ENCODE measurements at regions not wholly inside any gene's neighbourhood (a gene's known extent, or its start where the extent isn't known, plus 50 kb on each side); places are given as distances from the start of the nearest gene placed in this dataset.

- Histone ChIP-seq H3K27me3 (ENCODE audit: control insufficient read depth in 3 of 3, insufficient read depth in 3 of 3, low read length in 3 of 3) (no peaks in the 10 kb centered on the region), H3K36me3 (ENCODE audit: control insufficient read depth in 3 of 3, insufficient read depth in 2 of 3, low read depth in 1 of 3, low read length in 3 of 3) (no peaks in the 10 kb centered on the region), H3K27ac (ENCODE audit: low read depth in 1 of 3, low read length in 2 of 3) (no peak overlapping the region), H3K9me3 (ENCODE audit: control insufficient read depth in 2 of 2, insufficient read depth in 1 of 2, low read depth in 1 of 2, low read length in 1 of 2) (no peaks in the 10 kb centered on the region), H3K4me1 (ENCODE audit: control insufficient read depth in 3 of 3, insufficient read depth in 2 of 3, low read depth in 1 of 3, low read length in 2 of 3) (no peaks in the 10 kb centered on the region), H3K4me3 (ENCODE audit: low read depth in 1 of 3, low read length in 3 of 3) (no peak overlapping the region)
- FAIRE-seq (no peak), DNase-seq (no peak)
- 74 to 93% (median 88%) methylated on average over 4 of the region's 4 CpGs for WGBS, 3 donors
These were observed 197.6 kb upstream of the CHST9 start for GRCh38 chr18:27382567-27383216.

DNA sequence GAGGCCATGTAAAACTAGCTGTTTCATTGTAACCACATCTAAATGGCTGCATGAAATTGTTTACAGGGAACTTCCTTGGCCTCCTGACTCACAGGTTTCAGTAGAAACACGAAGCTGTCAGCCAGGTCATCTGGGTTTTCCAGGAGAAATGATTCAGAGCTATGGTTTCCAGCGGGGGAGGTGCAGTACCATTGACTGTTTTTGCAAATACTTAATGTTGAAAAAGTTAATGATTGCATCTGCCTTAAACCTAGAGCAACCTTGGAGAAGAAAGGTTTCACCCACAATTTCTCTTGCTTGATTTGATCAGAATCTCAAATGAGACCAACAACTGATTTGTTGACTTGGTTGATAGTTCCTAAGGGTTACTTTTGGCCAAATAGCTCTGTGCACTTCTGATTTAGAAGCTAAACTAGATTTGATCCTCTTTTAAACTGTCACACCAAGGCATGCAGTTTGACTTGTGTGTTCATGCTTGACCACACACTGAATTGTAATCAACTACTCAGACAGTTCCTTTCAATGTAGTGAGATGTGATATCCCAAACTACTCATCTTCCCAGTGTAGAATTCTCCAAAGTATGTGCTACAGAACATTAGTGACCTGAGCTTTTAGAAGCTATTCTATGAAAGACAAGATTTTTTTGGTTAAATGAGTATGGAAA lies 193.5 kb upstream of the CHST9 start:
- Histone ChIP-seq H3K27ac (ENCODE audit: low read depth in 1 of 3, low read length in 2 of 3) (no peak overlapping the region), H3K36me3 (ENCODE audit: control insufficient read depth in 3 of 3, insufficient read depth in 2 of 3, low read depth in 1 of 3, low read length in 3 of 3) (no peaks in the 10 kb centered on the region), H3K4me3 (ENCODE audit: low read depth in 1 of 3, low read length in 3 of 3) (no peak overlapping the region), H3K9me3 (ENCODE audit: control insufficient read depth in 2 of 2, insufficient read depth in 1 of 2, low read depth in 1 of 2, low read length in 1 of 2) (no peaks in the 10 kb centered on the region), H3K4me1 (ENCODE audit: control insufficient read depth in 3 of 3, insufficient read depth in 2 of 3, low read depth in 1 of 3, low read length in 2 of 3) (no peaks in the 10 kb centered on the region), H3K27me3 (ENCODE audit: control insufficient read depth in 3 of 3, insufficient read depth in 3 of 3, low read length in 3 of 3) (no peaks in the 10 kb centered on the region)
- DNase-seq (peak in 1 of 2 donors; percentile 37), FAIRE-seq (no peak)
- 43 to 48% (median 44%) methylated on average over 2 of the region's 2 CpGs for WGBS, 3 donors

DNA sequence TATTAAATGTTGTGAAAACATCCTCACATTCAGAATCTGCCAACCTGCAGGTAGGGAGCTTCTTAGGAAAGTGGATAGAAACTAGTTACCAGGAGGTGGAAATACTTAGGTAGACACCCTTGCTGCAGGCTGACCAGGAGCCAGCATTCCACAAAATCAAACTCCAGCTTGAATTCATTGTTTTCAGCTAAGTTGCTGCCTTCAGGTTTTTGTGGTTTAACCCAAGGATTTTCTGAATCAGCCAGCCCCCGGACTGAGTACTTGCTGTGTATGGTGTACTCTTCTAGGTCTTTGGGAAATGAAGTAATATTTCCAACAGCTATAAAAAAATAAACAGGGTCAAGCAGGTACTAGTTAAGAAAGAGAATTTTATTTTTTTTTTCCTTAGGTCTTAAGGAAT lies 192.1 kb upstream of the CHST9 start:
- FAIRE-seq (no peak), DNase-seq (no peak)
- Histone ChIP-seq H3K4me3 (ENCODE audit: low read depth in 1 of 3, low read length in 3 of 3) (no peak overlapping the region), H3K27me3 (ENCODE audit: control insufficient read depth in 3 of 3, insufficient read depth in 3 of 3, low read length in 3 of 3) (no peaks in the 10 kb centered on the region), H3K27ac (ENCODE audit: low read depth in 1 of 3, low read length in 2 of 3) (no peak overlapping the region), H3K4me1 (ENCODE audit: control insufficient read depth in 3 of 3, insufficient read depth in 2 of 3, low read depth in 1 of 3, low read length in 2 of 3) (no peaks in the 10 kb centered on the region), H3K36me3 (ENCODE audit: control insufficient read depth in 3 of 3, insufficient read depth in 2 of 3, low read depth in 1 of 3, low read length in 3 of 3) (no peaks in the 10 kb centered on the region), H3K9me3 (ENCODE audit: control insufficient read depth in 2 of 2, insufficient read depth in 1 of 2, low read depth in 1 of 2, low read length in 1 of 2) (no peaks in the 10 kb centered on the region)
- 54 to 86% (median 69%) methylated on average over 1 of the region's 1 CpG for WGBS, 3 donors

DNA sequence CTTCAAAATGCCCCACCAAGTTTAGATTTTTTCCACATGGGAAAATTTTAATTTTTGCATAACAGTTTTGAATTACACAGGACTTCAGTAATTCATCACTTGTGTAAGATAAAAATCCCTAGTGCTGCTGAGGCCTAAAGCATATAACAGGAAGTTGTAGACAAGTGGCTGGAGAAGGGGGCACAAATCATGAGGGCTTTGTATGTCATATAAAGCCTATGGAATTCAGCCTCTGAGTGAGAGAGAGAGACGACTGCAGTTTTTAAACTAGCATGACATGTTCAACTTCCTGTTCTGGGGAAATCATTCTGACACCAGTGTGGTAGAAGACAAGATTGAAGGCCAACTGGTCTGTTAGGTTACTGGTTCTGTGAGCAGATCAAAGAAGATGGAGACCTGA lies 187.3 kb upstream of the CHST9 start:
- WGBS, 3 donors: 36 to 52% (median 46%) methylated on average over 1 of the region's 1 CpG
- H3K27me3 ChIP-seq (ENCODE audit: control insufficient read depth in 3 of 3, insufficient read depth in 3 of 3, low read length in 3 of 3): no peaks in the 10 kb centered on the region
- H3K27ac ChIP-seq (ENCODE audit: low read depth in 1 of 3, low read length in 2 of 3): no peak overlapping the region
- H3K4me1 ChIP-seq (ENCODE audit: control insufficient read depth in 3 of 3, insufficient read depth in 2 of 3, low read depth in 1 of 3, low read length in 2 of 3): no peaks in the 10 kb centered on the region
- no peaks in the 10 kb centered on the region for H3K36me3 ChIP-seq (ENCODE audit: control insufficient read depth in 3 of 3, insufficient read depth in 2 of 3, low read depth in 1 of 3, low read length in 3 of 3)
- no peak overlapping the region for H3K4me3 ChIP-seq (ENCODE audit: low read depth in 1 of 3, low read length in 3 of 3)
- no peak for FAIRE-seq
- no peak for DNase-seq
- no peaks in the 10 kb centered on the region for H3K9me3 ChIP-seq (ENCODE audit: control insufficient read depth in 2 of 2, insufficient read depth in 1 of 2, low read depth in 1 of 2, low read length in 1 of 2)

DNA sequence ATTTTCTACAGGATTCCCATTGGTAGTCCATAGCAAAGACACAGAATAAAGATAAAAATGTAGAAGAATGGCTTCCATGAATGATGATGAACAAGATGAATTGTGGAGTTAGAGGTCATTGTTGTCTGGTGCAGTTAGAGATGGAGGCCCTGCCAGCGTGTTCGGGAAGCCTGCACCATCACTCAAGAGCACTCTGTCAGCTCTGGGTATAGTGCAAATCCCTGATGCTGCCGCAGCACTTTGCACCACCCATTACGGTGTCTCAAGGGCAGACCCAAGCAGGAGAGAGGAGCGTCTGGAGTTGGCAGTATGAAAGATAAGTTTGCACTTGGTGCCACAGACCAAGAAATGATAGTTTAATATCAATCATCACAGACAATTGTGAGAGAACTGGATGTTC lies 181.6 kb upstream of the CHST9 start:
- DNase-seq (no peak), FAIRE-seq (no peak)
- no peak overlapping the region for H3K27ac ChIP-seq (ENCODE audit: low read depth in 1 of 3, low read length in 2 of 3)
- no peaks in the 10 kb centered on the region for H3K36me3 ChIP-seq (ENCODE audit: control insufficient read depth in 3 of 3, insufficient read depth in 2 of 3, low read depth in 1 of 3, low read length in 3 of 3)
- H3K4me1 ChIP-seq (ENCODE audit: control insufficient read depth in 3 of 3, insufficient read depth in 2 of 3, low read depth in 1 of 3, low read length in 2 of 3): no peaks in the 10 kb centered on the region
- WGBS, 3 donors: 83 to 89% (median 87%) methylated on average over 5 of the region's 5 CpGs
- H3K27me3 ChIP-seq (ENCODE audit: control insufficient read depth in 3 of 3, insufficient read depth in 3 of 3, low read length in 3 of 3): no peaks in the 10 kb centered on the region
- no peaks in the 10 kb centered on the region for H3K9me3 ChIP-seq (ENCODE audit: control insufficient read depth in 2 of 2, insufficient read depth in 1 of 2, low read depth in 1 of 2, low read length in 1 of 2)
- no peak overlapping the region for H3K4me3 ChIP-seq (ENCODE audit: low read depth in 1 of 3, low read length in 3 of 3)

DNA sequence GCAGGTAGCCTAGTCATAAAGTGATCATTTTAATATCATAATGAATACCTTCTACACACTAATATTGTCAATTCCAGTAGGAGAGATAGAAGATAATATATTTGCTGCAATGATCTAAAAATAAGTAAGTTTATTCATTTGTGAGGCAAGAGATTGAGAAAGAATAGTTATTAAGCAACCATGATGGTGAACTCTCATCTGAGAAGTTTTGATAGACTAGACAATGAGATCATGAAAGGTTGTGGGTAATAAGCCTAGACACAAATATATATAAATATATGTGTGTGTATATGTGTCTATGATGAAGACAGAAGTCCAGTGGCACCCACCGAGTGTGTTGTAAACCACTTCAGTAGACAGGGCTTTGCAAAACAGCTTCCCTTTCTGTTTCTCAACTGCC lies 181.0 kb upstream of the CHST9 start:
- FAIRE-seq: no peak
- no peaks in the 10 kb centered on the region for H3K27me3 ChIP-seq (ENCODE audit: control insufficient read depth in 3 of 3, insufficient read depth in 3 of 3, low read length in 3 of 3)
- H3K36me3 ChIP-seq (ENCODE audit: control insufficient read depth in 3 of 3, insufficient read depth in 2 of 3, low read depth in 1 of 3, low read length in 3 of 3): no peaks in the 10 kb centered on the region
- DNase-seq: no peak
- H3K4me3 ChIP-seq (ENCODE audit: low read depth in 1 of 3, low read length in 3 of 3): no peak overlapping the region
- 58 to 77% (median 76%) methylated on average over 1 of the region's 1 CpG for WGBS, 3 donors
- no peak overlapping the region for H3K27ac ChIP-seq (ENCODE audit: low read depth in 1 of 3, low read length in 2 of 3)
- no peaks in the 10 kb centered on the region for H3K4me1 ChIP-seq (ENCODE audit: control insufficient read depth in 3 of 3, insufficient read depth in 2 of 3, low read depth in 1 of 3, low read length in 2 of 3)
- no peaks in the 10 kb centered on the region for H3K9me3 ChIP-seq (ENCODE audit: control insufficient read depth in 2 of 2, insufficient read depth in 1 of 2, low read depth in 1 of 2, low read length in 1 of 2)

- no peaks in the 10 kb centered on the region for H3K27me3 ChIP-seq (ENCODE audit: control insufficient read depth in 3 of 3, insufficient read depth in 3 of 3, low read length in 3 of 3)
- no peaks in the 10 kb centered on the region for H3K4me1 ChIP-seq (ENCODE audit: control insufficient read depth in 3 of 3, insufficient read depth in 2 of 3, low read depth in 1 of 3, low read length in 2 of 3)
- DNase-seq (peak; percentile 19 to 27), FAIRE-seq (no peak)
- no peak overlapping the region for H3K4me3 ChIP-seq (ENCODE audit: low read depth in 1 of 3, low read length in 3 of 3)
- H3K9me3 ChIP-seq (ENCODE audit: control insufficient read depth in 2 of 2, insufficient read depth in 1 of 2, low read depth in 1 of 2, low read length in 1 of 2): no peaks in the 10 kb centered on the region
- H3K36me3 ChIP-seq (ENCODE audit: control insufficient read depth in 3 of 3, insufficient read depth in 2 of 3, low read depth in 1 of 3, low read length in 3 of 3): no peaks in the 10 kb centered on the region
- H3K27ac ChIP-seq (ENCODE audit: low read depth in 1 of 3, low read length in 2 of 3): no peak overlapping the region
These were observed 178.8 kb upstream of the CHST9 start for GRCh38 chr18:27363872-27364271.

GRCh38 chr18:27361477-27361876 lies 176.4 kb upstream of the CHST9 start:
- Histone ChIP-seq H3K36me3 (ENCODE audit: control insufficient read depth in 3 of 3, insufficient read depth in 2 of 3, low read depth in 1 of 3, low read length in 3 of 3) (no peaks in the 10 kb centered on the region), H3K9me3 (ENCODE audit: control insufficient read depth in 2 of 2, insufficient read depth in 1 of 2, low read depth in 1 of 2, low read length in 1 of 2) (no peaks in the 10 kb centered on the region), H3K27ac (ENCODE audit: low read depth in 1 of 3, low read length in 2 of 3) (no peak overlapping the region), H3K27me3 (ENCODE audit: control insufficient read depth in 3 of 3, insufficient read depth in 3 of 3, low read length in 3 of 3) (no peaks in the 10 kb centered on the region), H3K4me1 (ENCODE audit: control insufficient read depth in 3 of 3, insufficient read depth in 2 of 3, low read depth in 1 of 3, low read length in 2 of 3) (no peaks in the 10 kb centered on the region), H3K4me3 (ENCODE audit: low read depth in 1 of 3, low read length in 3 of 3) (no peak overlapping the region)
- DNase-seq (no peak), FAIRE-seq (no peak)
- 60 to 85% (median 68%) methylated on average over 2 of the region's 2 CpGs for WGBS, 3 donors

- FAIRE-seq: no peak
- H3K27ac ChIP-seq (ENCODE audit: low read depth in 1 of 3, low read length in 2 of 3): no peak overlapping the region
- 89 to 91% (median 91%) methylated on average over 5 of the region's 5 CpGs for WGBS, 3 donors
- no peak for DNase-seq
- H3K27me3 ChIP-seq (ENCODE audit: control insufficient read depth in 3 of 3, insufficient read depth in 3 of 3, low read length in 3 of 3): no peaks in the 10 kb centered on the region
- H3K4me1 ChIP-seq (ENCODE audit: control insufficient read depth in 3 of 3, insufficient read depth in 2 of 3, low read depth in 1 of 3, low read length in 2 of 3): no peaks in the 10 kb centered on the region
- H3K4me3 ChIP-seq (ENCODE audit: low read depth in 1 of 3, low read length in 3 of 3): no peak overlapping the region
- no peaks in the 10 kb centered on the region for H3K9me3 ChIP-seq (ENCODE audit: control insufficient read depth in 2 of 2, insufficient read depth in 1 of 2, low read depth in 1 of 2, low read length in 1 of 2)
- no peaks in the 10 kb centered on the region for H3K36me3 ChIP-seq (ENCODE audit: control insufficient read depth in 3 of 3, insufficient read depth in 2 of 3, low read depth in 1 of 3, low read length in 3 of 3)
These were observed 170.2 kb upstream of the CHST9 start for GRCh38 chr18:27355308-27355707.

All from small intestine (tissue), 7 donors.